HUES6 (cell line): ENCODE measurements at regions not wholly inside any gene's neighbourhood (a gene's known extent, or its start where the extent isn't known, plus 50 kb on each side); places are given as distances from the start of the nearest gene placed in this dataset.

Source experiments
- H3K27ac ChIP-seq: 2 replicates; pipeline ENCODE4 v1.7.0; 2013; ENCODE audit warnings: low read depth, mild to moderate bottlenecking, low read length, inconsistent platforms
- H3K27me3 ChIP-seq: 2 replicates; pipeline ENCODE4 v1.6.1; 2013; ENCODE audit warnings: low read length; ENCODE audit not compliant: control insufficient read depth, insufficient read depth
- H3K36me3 ChIP-seq: 2 replicates; pipeline ENCODE4 v1.6.1; 2013; ENCODE audit warnings: low read length; ENCODE audit not compliant: control insufficient read depth, insufficient read depth
- H3K4me1 ChIP-seq: 2 replicates; pipeline ENCODE4 v1.6.1; 2013; ENCODE audit warnings: low read length; ENCODE audit not compliant: control insufficient read depth, insufficient read depth
- H3K4me3 ChIP-seq: 2 replicates; pipeline ENCODE4 v1.5.1; 2013; ENCODE audit warnings: low read depth, low read length
- H3K9ac ChIP-seq: one replicate; pipeline ENCODE4 v1.6.1; 2013; ENCODE audit warnings: mild to moderate bottlenecking, low read length
- H3K9me3 ChIP-seq: 2 replicates; pipeline ENCODE4 v1.6.1; 2013; ENCODE audit warnings: low read depth, low read length; ENCODE audit not compliant: control insufficient read depth, insufficient read depth

DNA sequence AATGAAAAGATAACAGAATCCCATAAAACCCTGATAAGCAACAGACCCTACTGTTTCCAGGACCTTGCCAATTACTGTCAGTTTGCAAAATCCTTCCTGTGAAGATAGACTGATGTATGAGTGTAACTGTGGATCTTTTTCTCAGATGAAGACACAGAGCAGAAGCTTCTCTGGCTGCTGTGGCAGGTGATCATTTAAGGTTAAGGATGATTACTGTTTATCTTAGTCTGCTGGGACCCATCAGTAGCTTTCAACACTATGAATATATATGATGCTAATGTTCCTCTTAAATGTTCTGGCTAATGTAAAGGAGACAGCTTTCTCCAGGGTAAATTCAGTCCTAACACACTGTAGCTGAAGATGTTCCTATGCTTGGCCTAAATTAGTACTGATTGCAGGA, 56.0 kb upstream of the CTTNBP2 start:
- no peaks in the 10 kb centered on the region for H3K4me1 ChIP-seq
- H3K9me3 ChIP-seq = peaks cover 9% of the 10 kb centered on the region
- no peak overlapping the region for H3K9ac ChIP-seq
- H3K27ac ChIP-seq = no peak overlapping the region
- no peaks in the 10 kb centered on the region for H3K36me3 ChIP-seq
- H3K4me3 ChIP-seq = no peak overlapping the region
- no peaks in the 10 kb centered on the region for H3K27me3 ChIP-seq

DNA sequence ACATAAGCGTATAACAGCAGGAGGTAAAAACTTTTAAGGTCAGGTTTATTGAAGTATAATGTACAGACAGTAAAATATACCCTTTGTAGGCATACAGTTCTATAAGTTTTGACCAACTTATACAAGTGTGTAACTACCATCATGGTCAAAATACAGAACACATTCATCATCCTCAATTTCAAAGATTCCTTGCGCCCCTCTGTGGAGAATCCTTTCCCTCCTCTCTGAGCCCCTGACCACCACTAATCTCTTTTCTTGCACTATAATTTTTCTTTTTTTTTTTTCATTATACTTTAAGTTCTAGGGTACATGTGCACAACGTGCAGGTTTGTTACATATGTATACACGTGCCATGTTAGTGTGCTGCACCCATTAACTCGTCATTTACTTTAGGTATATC, 58.1 kb upstream of the CTTNBP2 start:
- Histone ChIP-seq H3K27me3 (no peaks in the 10 kb centered on the region), H3K9me3 (peaks cover 9% of the 10 kb centered on the region), H3K36me3 (no peaks in the 10 kb centered on the region), H3K4me1 (no peaks in the 10 kb centered on the region), H3K4me3 (no peak overlapping the region), H3K27ac (no peak overlapping the region), H3K9ac (no peak overlapping the region)

DNA sequence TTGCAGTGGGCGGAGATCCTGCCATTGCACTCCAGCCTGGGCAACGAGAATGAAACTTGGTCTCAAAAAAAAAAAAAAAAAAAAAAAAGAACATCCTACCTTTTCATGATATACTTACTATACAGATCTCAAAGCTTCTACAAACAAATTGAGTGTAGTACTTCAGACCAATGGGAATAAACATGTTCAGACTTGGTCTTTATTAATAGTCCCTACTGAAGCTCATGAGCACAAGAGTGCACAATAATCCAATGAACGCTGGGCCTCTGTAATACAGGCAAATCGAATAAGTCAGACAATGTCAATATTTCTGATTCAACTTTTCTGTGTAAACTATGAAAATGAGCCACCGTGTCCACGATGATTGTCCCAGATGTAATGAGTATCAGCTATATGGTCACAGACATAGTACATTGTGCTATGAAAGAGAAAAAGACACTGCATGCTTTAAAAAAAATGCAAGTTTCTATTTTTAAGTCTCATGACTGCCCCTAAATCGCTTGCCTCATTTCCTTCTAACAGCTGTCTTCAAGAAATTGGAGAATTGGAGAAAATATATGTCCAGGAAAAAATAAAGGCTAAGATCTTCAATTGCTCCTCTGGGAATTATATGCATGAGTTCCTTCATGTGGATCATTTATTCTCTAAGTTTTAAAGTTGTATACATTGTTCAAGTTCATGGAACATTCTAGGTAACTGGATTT, 64.0 kb upstream of the CTTNBP2 start:
- H3K27ac ChIP-seq = no peak overlapping the region
- no peaks in the 10 kb centered on the region; the same call in 1 of the 2 replicates for H3K4me1 ChIP-seq
- no peak overlapping the region for H3K9ac ChIP-seq
- peaks cover 9% of the 10 kb centered on the region for H3K9me3 ChIP-seq
- H3K4me3 ChIP-seq = no peak overlapping the region
- no peaks in the 10 kb centered on the region for H3K27me3 ChIP-seq
- H3K36me3 ChIP-seq = no peaks in the 10 kb centered on the region

GRCh38 chr7:117937753-117938483, 64.7 kb upstream of the CTTNBP2 start:
- Histone ChIP-seq H3K36me3 (no peaks in the 10 kb centered on the region), H3K9me3 (peaks cover 4% of the 10 kb centered on the region), H3K4me1 (no peaks in the 10 kb centered on the region; the same call in 1 of the 2 replicates), H3K4me3 (no peak overlapping the region), H3K27ac (no peak overlapping the region), H3K9ac (no peak overlapping the region), H3K27me3 (no peaks in the 10 kb centered on the region)

DNA sequence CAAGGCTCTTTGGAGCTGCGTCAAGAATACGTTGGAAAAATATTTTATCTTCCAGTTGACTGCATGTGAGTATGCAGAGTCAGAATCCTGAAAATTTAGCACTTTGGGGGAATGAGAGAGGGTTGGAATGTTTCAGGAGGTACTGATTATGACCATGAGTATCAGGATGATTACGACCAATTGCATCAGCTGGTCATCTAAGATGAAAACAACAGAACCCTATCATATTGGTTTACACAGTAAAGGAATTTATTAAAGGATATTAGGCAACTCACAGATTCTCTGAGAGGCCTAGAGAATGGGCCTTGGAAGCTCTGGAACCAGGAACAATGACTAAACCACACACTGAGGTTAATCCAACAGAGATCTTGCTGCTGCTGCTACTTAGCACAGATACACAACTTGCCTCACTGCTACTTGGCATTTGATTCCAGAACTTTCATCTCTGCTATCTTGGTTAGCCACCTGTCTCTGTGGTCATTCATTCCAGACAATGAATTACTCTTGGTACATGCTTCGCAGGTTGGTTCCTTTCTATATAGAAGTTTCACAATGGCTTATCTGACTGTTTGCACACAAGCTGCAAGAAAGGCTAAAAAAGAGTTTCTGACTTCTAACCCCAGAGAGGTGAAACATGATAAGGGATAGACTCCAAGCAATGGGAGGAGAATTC, 68.0 kb upstream of the CTTNBP2 start:
- Histone ChIP-seq H3K36me3 (no peaks in the 10 kb centered on the region), H3K4me3 (no peak overlapping the region), H3K9me3 (no peaks in the 10 kb centered on the region), H3K27ac (no peak overlapping the region), H3K27me3 (no peaks in the 10 kb centered on the region), H3K9ac (no peak overlapping the region), H3K4me1 (peaks cover 3% of the 10 kb centered on the region; the same call in 1 of the 2 replicates)

- Histone ChIP-seq H3K27me3 (no peaks in the 10 kb centered on the region), H3K4me3 (no peak overlapping the region), H3K36me3 (no peaks in the 10 kb centered on the region)
Measured at GRCh38 chr7:117942780-117943179, 69.5 kb upstream of the CTTNBP2 start.

DNA sequence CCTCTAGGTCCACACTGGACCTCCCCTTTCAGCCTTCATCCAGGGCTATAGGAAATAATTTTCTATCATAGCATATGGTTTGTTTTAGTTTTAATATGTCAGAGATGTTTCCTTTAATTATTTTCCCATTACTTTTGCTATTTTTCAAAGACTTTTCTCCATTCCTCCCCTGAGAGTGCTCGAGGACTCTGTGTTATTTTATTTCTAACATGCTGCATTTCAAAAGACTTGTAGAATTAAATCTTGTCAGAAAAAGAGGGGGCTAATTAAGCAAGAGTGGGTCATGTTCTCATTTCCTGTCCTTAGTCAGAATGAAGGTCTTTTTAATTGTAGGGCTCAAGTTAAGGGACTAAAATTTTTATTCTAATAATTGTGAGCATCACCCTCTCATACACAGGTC, 71.6 kb upstream of the CTTNBP2 start:
- Histone ChIP-seq H3K4me1 (peaks cover 7% of the 10 kb centered on the region), H3K27ac (no peak overlapping the region), H3K9me3 (no peaks in the 10 kb centered on the region), H3K36me3 (no peaks in the 10 kb centered on the region), H3K27me3 (no peaks in the 10 kb centered on the region), H3K4me3 (no peak overlapping the region), H3K9ac (no peak overlapping the region)

More at GRCh38 chr7:117942780-117943179, 69.5 kb upstream of the CTTNBP2 start:
- Histone ChIP-seq H3K9ac (no peak overlapping the region), H3K27ac (no peak overlapping the region), H3K4me1 (peaks cover 7% of the 10 kb centered on the region), H3K9me3 (no peaks in the 10 kb centered on the region)

- Histone ChIP-seq H3K9ac (no peak overlapping the region), H3K4me1 (peaks cover 7% of the 10 kb centered on the region), H3K27me3 (no peaks in the 10 kb centered on the region), H3K9me3 (no peaks in the 10 kb centered on the region), H3K4me3 (no peak overlapping the region), H3K36me3 (no peaks in the 10 kb centered on the region), H3K27ac (no peak overlapping the region)
Measured at GRCh38 chr7:117946151-117946633, 73.0 kb upstream of the CTTNBP2 start.

DNA sequence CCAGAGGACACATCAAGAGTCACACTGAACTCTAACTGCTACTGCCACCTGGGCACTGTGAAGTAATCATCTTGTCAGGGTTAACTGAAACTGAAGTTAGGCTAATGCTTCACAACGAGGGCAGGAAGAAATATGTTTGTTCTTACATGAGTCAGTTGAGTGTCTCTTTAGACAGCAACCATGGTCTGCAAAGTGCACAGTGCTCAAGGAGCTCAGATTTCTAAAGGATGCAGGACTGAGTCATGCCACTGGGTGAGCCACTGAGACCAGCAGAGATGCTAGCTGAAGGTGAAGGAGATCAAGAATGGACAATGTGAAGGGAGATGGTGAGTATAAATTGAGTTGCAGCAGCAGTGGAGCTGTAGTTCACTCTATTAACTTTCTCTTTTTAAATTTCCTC, 76.0 kb upstream of the CTTNBP2 start:
- no peak overlapping the region for H3K4me3 ChIP-seq
- peaks cover 7% of the 10 kb centered on the region; the same call in 1 of the 2 replicates for H3K4me1 ChIP-seq
- no peaks in the 10 kb centered on the region for H3K27me3 ChIP-seq
- H3K36me3 ChIP-seq = no peaks in the 10 kb centered on the region
- H3K27ac ChIP-seq = no peak overlapping the region
- no peaks in the 10 kb centered on the region for H3K9me3 ChIP-seq
- no peak overlapping the region for H3K9ac ChIP-seq

DNA sequence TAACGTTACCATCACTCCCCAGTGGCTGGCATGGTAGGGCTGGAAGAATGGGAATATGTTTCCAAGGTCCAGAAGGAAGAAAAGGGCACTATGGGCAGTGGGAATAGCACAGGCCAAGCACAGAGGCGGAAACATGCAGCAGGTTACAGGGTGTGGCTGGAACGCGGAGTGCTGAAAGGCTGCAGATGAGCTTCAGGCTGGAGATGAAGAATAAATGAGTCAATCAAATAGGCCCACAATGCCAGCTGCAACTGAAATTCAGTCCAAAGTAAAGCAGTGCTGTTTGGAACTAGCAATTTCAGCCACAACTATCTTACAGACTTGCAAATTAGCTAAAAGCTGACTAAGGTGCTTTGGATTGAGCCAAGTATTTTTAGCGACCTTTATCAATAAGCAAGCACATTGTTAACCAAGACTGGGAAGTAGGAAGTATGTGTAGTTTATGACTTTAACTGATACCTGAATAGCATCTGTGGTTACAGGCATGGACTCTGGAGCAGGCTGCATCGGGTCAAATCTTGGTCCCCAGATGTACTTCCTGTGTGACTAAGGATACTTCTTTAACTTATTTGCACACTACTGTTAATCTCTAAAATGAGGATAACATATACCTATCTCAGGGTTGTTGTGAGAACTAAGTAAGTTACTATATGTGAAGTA, 77.5 kb upstream of the CTTNBP2 start:
- H3K27me3 ChIP-seq = no peaks in the 10 kb centered on the region
- no peak overlapping the region for H3K27ac ChIP-seq
- no peaks in the 10 kb centered on the region for H3K9me3 ChIP-seq
- no peak overlapping the region for H3K4me3 ChIP-seq
- H3K4me1 ChIP-seq = peaks cover 7% of the 10 kb centered on the region; the same call in 1 of the 2 replicates
- H3K9ac ChIP-seq = no peak overlapping the region
- H3K36me3 ChIP-seq = no peaks in the 10 kb centered on the region
